Activated CD8-positive, alpha-beta T cell treated with anti-CD3 and anti-CD28 coated beads, Interleukin-2, amount 10 ng/mL, durations not matched to agents 7 days and 5 days (primary cell): ENCODE measurements at regions not wholly inside any gene's neighbourhood (a gene's known extent, or its start where the extent isn't known, plus 50 kb on each side); places are given as distances from the start of the nearest gene placed in this dataset.
"Not testable (repeated sequence)": the region's sequence is repeated elsewhere in the genome, so short reads cannot be mapped to it uniquely, and the experiment has no call there.

Experiments
- ATAC-seq: fragments of 150-1000 bp; cut with Tn5 transposase; one replicate; pipeline ENCODE4 v1.10.0; 2021; ENCODE audit warnings: moderate library complexity
- CTCF ChIA-PET: fragments of 350-600 bp; sonication (Branson Sonifier 250); formaldehyde crosslinking; loops from one replicate; lab custom pipeline; 2021; ENCODE audit warnings: antibody characterized with exemption; lab: Charles Lee
- POLR2A ChIA-PET: fragments of 350-600 bp; sonication (Branson Sonifier 250); formaldehyde crosslinking; loops from one replicate; lab custom pipeline; 2021; ENCODE audit warnings: antibody characterized with exemption; lab: Charles Lee
- DNase-seq: peaks from one replicate; pipeline ENCODE4 v3.0.0-alpha.2; 2020
- H3K27ac Mint-ChIP-seq: one replicate; pipeline ENCODE4 v1.8.0; 2021; ENCODE audit warnings: mild to moderate bottlenecking, mixed read lengths
- H3K27me3 Mint-ChIP-seq: one replicate; pipeline ENCODE4 v1.8.0; 2021; ENCODE audit warnings: low read depth, mixed read lengths
- H3K36me3 Mint-ChIP-seq: one replicate; pipeline ENCODE4 v1.8.0; 2021; ENCODE audit warnings: low read depth, mixed read lengths
- H3K4me1 Mint-ChIP-seq: one replicate; pipeline ENCODE4 v1.8.0; 2021; ENCODE audit warnings: low read depth, mixed read lengths
- H3K4me3 Mint-ChIP-seq: one replicate; pipeline ENCODE4 v1.8.0; 2021; ENCODE audit warnings: mild to moderate bottlenecking, mixed read lengths
- H3K9me3 Mint-ChIP-seq: one replicate; pipeline ENCODE4 v1.8.0; 2022; ENCODE audit warnings: mixed read lengths; ENCODE audit not compliant: insufficient read depth

- CTCF ChIA-PET = no interaction called here
- H3K27me3 Mint-ChIP-seq = no peaks in the 10 kb centered on the region
Observed at GRCh38 chr1:4221107-4221506, 321.0 kb upstream of the C1orf174 start.

DNA sequence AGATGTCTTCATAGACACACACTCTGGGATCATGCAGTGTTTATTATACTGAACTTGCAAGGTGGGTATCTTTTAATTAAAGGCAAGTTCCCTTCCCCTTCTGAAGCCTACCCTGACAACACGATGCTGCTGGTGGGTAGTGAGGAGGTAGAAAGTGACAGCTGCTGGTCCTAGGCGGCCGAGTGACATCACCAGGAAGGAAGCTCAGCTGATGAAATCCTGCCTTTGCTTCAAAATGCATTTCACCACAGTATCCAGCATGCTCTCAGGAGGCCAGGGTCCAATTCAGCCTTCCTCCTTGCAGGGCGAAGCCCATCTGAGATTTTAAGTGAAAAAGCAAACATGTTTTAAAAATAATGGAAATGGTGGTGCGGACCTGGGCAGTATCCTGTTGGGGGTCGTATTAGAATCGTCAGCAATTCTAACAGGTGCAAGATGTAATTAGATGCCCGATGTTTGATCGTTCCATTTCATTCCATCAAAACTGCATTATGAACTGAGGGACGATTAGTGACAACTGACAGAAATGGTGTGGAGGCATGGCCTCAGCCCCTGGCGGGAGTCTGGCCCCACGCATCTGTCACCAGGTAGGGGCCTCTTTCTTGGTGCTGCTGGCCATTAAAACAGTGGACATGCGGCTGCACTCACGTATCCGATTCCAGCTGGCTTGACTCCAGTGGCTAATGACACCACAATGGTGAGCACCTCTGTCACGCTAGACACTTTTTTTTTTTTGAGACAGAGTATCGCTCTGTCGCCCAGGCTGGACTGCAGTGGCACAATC lies 324.8 kb upstream of the C1orf174 start:
- ATAC-seq (no peak), DNase-seq (no peak)
- no peaks in the 10 kb centered on the region for H3K36me3 Mint-ChIP-seq
- H3K27ac Mint-ChIP-seq = no peak overlapping the region
- no peak overlapping the region for H3K4me3 Mint-ChIP-seq
- CTCF ChIA-PET = no interaction called here
- no peaks in the 10 kb centered on the region for H3K4me1 Mint-ChIP-seq
- POLR2A ChIA-PET = no interaction called here
- no peaks in the 10 kb centered on the region for H3K9me3 Mint-ChIP-seq
- no peaks in the 10 kb centered on the region for H3K27me3 Mint-ChIP-seq

More at GRCh38 chr1:4221107-4221506, 321.0 kb upstream of the C1orf174 start:
- POLR2A ChIA-PET = no interaction called here
- no peak overlapping the region for H3K27ac Mint-ChIP-seq
- DNase-seq (no peak), ATAC-seq (no peak)
- H3K9me3 Mint-ChIP-seq = no peaks in the 10 kb centered on the region
- no peak overlapping the region for H3K4me3 Mint-ChIP-seq
- no peaks in the 10 kb centered on the region for H3K4me1 Mint-ChIP-seq
- H3K36me3 Mint-ChIP-seq = no peaks in the 10 kb centered on the region

- Mint-ChIP-seq H3K4me1 (no peaks in the 10 kb centered on the region), H3K36me3 (no peaks in the 10 kb centered on the region), H3K27ac (no peak overlapping the region), H3K4me3 (no peak overlapping the region), H3K9me3 (no peaks in the 10 kb centered on the region), H3K27me3 (no peaks in the 10 kb centered on the region)
- DNase-seq (no peak), ATAC-seq (no peak)
- POLR2A ChIA-PET = no interaction called here
- CTCF ChIA-PET = no interaction called here
Observed at GRCh38 chr1:4227986-4228385, 327.9 kb upstream of the C1orf174 start.

- ATAC-seq (no peak), DNase-seq (no peak)
- ChIA-PET CTCF (no interaction called here), POLR2A (no interaction called here)
- H3K9me3 Mint-ChIP-seq = peaks cover 16% of the 10 kb centered on the region
- H3K4me1 Mint-ChIP-seq = no peaks in the 10 kb centered on the region
- no peak overlapping the region for H3K4me3 Mint-ChIP-seq
- no peak overlapping the region for H3K27ac Mint-ChIP-seq
- H3K36me3 Mint-ChIP-seq = no peaks in the 10 kb centered on the region
- peaks cover 3% of the 10 kb centered on the region for H3K27me3 Mint-ChIP-seq
Observed at GRCh38 chr1:4253935-4254334, 353.9 kb upstream of the C1orf174 start.

- Mint-ChIP-seq H3K4me3 (no peak overlapping the region), H3K9me3 (peaks cover 16% of the 10 kb centered on the region), H3K4me1 (no peaks in the 10 kb centered on the region), H3K36me3 (no peaks in the 10 kb centered on the region), H3K27me3 (no peaks in the 10 kb centered on the region), H3K27ac (no peak overlapping the region)
- CTCF ChIA-PET = no interaction called here
- DNase-seq (no peak), ATAC-seq (no peak)
- POLR2A ChIA-PET = no interaction called here
Observed at GRCh38 chr1:4256351-4256750, 356.3 kb upstream of the C1orf174 start.

DNA sequence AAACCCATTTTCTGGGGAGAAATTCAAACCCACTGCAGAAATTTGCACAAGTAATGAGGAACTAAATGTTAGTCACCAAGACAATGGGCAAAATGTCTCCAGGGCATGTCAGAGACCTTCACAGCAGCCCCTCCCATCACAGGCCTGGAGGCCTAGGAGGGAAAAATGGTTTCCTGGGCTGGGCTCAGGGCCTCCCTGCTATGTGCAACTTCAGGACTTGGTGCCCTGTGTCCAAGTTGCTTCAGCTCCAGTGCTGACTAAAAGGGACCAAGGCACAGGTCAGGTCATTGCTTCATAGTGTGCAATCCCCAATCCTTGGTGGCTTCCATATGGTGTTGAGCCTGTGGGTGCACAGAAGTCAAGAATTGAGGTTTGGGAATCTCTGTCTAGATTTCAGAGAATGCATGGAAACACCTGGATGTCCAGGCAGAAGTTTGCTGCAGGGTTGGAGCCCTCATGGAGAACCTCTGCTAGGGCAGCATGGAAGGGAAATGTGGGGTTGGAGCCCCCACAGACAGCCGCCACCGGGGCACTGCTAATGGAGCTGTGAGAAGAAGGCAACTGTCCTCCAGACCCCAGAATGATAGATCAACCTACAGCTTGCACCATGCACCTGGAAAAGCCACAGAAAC lies 358.2 kb upstream of the C1orf174 start:
- CTCF ChIA-PET, H3K36me3 Mint-ChIP-seq, H3K4me3 Mint-ChIP-seq, H3K4me1 Mint-ChIP-seq, H3K27ac Mint-ChIP-seq, POLR2A ChIA-PET, ATAC-seq, DNase-seq, H3K27me3 Mint-ChIP-seq: not testable (repeated sequence)
- H3K9me3 Mint-ChIP-seq = peaks cover 16% of the 10 kb centered on the region

DNA sequence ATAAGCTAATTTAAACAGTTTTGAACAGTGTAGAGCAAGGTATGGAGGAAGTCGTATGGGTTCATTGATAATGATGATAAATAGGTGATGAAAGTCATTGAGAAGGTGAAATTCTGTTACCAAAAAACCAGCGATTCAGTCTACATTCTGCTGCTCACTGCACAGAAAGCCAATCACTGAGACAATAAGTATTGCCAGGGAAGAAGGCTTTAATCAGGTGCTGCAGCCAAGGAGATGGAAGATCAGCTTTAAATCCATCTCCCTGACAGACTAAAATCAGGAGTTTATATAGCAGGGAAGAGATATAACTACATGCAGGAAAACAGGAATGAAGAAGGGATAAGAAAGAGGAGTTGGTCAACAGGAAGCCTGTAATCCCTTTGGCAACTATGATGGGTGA lies 361.3 kb upstream of the C1orf174 start:
- POLR2A ChIA-PET = no interaction called here
- no peaks in the 10 kb centered on the region for H3K36me3 Mint-ChIP-seq
- no peaks in the 10 kb centered on the region for H3K4me1 Mint-ChIP-seq
- H3K27ac Mint-ChIP-seq = no peak overlapping the region
- DNase-seq (no peak), ATAC-seq (no peak)
- peaks cover 16% of the 10 kb centered on the region for H3K9me3 Mint-ChIP-seq
- CTCF ChIA-PET = no interaction called here
- H3K27me3 Mint-ChIP-seq = peaks cover 2% of the 10 kb centered on the region
- no peak overlapping the region for H3K4me3 Mint-ChIP-seq

- ATAC-seq (no peak), DNase-seq (no peak)
- H3K4me1 Mint-ChIP-seq = no peaks in the 10 kb centered on the region
- ChIA-PET CTCF (no interaction called here), POLR2A (interaction anchor here (0.6 kb wide), 1 partner anchor 168 kb away, joined by 3 read pairs; no protein-coding TSS in a partner anchor)
- H3K9me3 Mint-ChIP-seq = peaks cover 3% of the 10 kb centered on the region
- H3K27me3 Mint-ChIP-seq = peaks cover 2% of the 10 kb centered on the region
- no peak overlapping the region for H3K27ac Mint-ChIP-seq
- no peaks in the 10 kb centered on the region for H3K36me3 Mint-ChIP-seq
- no peak overlapping the region for H3K4me3 Mint-ChIP-seq
Observed at GRCh38 chr1:4262665-4263064, 362.6 kb upstream of the C1orf174 start.

DNA sequence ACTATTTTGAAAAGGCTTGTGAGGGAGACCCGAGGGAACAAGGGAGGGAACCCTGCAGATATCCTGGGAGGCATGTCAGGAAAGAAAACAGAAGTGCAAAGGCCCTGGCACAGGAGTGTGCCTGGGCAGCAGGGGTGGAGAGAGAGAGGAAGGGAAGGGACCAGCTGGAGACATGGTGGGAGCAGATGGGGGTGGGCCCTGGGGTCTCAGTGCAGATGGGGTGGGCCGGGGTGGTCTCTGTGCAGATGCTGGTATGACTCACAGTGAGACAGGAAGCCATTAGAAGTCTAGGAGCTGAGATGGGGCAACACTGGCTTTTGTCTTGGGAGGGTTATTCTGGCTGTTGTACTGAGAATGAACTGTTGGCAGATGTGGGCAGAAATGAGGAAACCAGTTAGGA lies 363.6 kb upstream of the C1orf174 start:
- Mint-ChIP-seq H3K4me1 (no peaks in the 10 kb centered on the region), H3K27me3 (peaks cover 2% of the 10 kb centered on the region), H3K9me3 (no peaks in the 10 kb centered on the region), H3K27ac (no peak overlapping the region), H3K36me3 (no peaks in the 10 kb centered on the region), H3K4me3 (no peak overlapping the region)
- DNase-seq (no peak), ATAC-seq (no peak)
- ChIA-PET POLR2A (no interaction called here), CTCF (no interaction called here)

DNA sequence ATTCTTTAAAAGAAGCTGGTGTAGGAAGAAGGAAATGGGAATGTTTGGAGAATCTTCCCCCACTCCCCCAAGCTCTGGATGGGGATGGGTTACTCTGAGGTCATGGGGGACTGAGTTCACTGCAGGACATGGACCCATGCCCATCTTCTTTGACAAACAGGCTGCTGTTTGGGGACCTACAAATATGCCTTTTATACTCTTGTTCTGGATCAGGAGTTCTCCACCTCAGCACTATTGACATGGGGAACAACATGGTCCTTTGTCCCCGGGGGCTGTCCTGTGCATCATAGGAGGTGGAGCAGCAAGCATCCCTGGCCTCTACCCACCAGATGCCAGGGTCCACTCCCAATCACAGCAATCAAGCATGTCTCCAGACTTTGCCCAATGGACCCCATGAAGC lies 365.8 kb upstream of the C1orf174 start:
- H3K9me3 Mint-ChIP-seq = no peaks in the 10 kb centered on the region
- H3K36me3 Mint-ChIP-seq = no peaks in the 10 kb centered on the region
- H3K27ac Mint-ChIP-seq = no peak overlapping the region
- H3K4me1 Mint-ChIP-seq = no peaks in the 10 kb centered on the region
- CTCF ChIA-PET = no interaction called here
- ATAC-seq (no peak), DNase-seq (no peak)
- H3K4me3 Mint-ChIP-seq = no peak overlapping the region
- H3K27me3 Mint-ChIP-seq = peaks cover 2% of the 10 kb centered on the region
- POLR2A ChIA-PET = no interaction called here

GRCh38 chr1:4267381-4268261 lies 367.5 kb upstream of the C1orf174 start:
- no peak for DNase-seq
- POLR2A ChIA-PET = no interaction called here
- ATAC-seq = no peak
- Mint-ChIP-seq H3K27ac (no peak overlapping the region), H3K36me3 (no peaks in the 10 kb centered on the region), H3K27me3 (peaks cover under 1% of the 10 kb centered on the region), H3K9me3 (no peaks in the 10 kb centered on the region), H3K4me1 (no peaks in the 10 kb centered on the region), H3K4me3 (no peak overlapping the region)
- CTCF ChIA-PET = no interaction called here
